ENCODE measurements at regions not wholly inside any gene's neighbourhood (a gene's known extent, or its start where the extent isn't known, plus 50 kb on each side); places are given as distances from the start of the nearest gene placed in this dataset.

DNA sequence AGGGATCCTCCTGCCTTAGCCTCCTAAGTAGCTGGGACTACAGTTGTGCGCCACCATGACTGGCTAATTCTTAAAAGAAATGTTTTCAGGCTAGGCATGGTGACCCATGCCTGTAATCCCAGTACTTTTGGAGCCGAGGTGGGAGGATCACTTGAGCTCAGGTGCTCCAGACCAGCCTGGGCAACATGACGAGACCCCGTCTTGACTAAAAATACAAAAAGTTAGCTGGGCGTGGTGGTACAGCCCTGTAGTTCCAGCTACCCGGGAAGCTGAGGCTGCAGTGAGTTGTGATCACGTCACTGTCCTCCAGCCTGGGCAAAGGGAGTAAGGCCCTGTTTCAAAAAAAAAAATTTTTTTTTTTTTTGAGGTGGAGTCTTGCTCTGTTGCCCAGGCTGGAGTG is 173.1 kb downstream of the SEC14L1 start:
- TF ChIP-seq, protein P1, sequence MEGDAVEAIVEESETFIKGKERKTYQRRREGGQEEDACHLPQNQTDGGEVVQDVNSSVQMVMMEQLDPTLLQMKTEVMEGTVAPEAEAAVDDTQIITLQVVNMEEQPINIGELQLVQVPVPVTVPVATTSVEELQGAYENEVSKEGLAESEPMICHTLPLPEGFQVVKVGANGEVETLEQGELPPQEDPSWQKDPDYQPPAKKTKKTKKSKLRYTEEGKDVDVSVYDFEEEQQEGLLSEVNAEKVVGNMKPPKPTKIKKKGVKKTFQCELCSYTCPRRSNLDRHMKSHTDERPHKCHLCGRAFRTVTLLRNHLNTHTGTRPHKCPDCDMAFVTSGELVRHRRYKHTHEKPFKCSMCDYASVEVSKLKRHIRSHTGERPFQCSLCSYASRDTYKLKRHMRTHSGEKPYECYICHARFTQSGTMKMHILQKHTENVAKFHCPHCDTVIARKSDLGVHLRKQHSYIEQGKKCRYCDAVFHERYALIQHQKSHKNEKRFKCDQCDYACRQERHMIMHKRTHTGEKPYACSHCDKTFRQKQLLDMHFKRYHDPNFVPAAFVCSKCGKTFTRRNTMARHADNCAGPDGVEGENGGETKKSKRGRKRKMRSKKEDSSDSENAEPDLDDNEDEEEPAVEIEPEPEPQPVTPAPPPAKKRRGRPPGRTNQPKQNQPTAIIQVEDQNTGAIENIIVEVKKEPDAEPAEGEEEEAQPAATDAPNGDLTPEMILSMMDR (IDR thresholded peaks at IDR 0.05), result no peak
- no peak for TF ChIP-seq POLR2AphosphoS5 (IDR thresholded peaks at IDR 0.05)

Data from upper lobe of left lung (tissue), 4 donors.